ENCODE measurements at regions not wholly inside any gene's neighbourhood (a gene's known extent, or its start where the extent isn't known, plus 50 kb on each side); places are given as distances from the start of the nearest gene placed in this dataset.

GRCh38 chr7:138289864-138290263 lies 170.2 kb upstream of the TRIM24 start:
- Histone ChIP-seq H3K4me3 (ENCODE audit: control extremely low read depth in 1 of 5, extremely low read depth in 1 of 5, insufficient read depth in 1 of 5, low read depth in 2 of 5, low read length in 4 of 5) (no peak overlapping the region), H4K20me1 (ENCODE audit: control insufficient read depth, insufficient read depth, low read length, poor library complexity, severe bottlenecking) (no peaks in the 10 kb centered on the region), H3K27me3 (replicated peaks in 1 of 4; ENCODE audit: control extremely low read depth in 1 of 4, control insufficient read depth in 3 of 4, insufficient read depth in 4 of 4, low read length in 3 of 4) (no peaks in the 10 kb centered on the region), H2AFZ (ENCODE audit: insufficient read depth, low read depth, low read length, poor library complexity, severe bottlenecking) (no peak overlapping the region), H3K4me1 (ENCODE audit: control insufficient read depth in 2 of 2, insufficient read depth in 2 of 2, low read length in 2 of 2) (peaks cover 3 to 6% of the 10 kb centered on the region in 2 donors), H3K79me2 (ENCODE audit: control insufficient read depth, insufficient read depth, low read length) (no peaks in the 10 kb centered on the region), H3K9ac (ENCODE audit: low read length) (no peak overlapping the region), H3K4me2 (replicated peaks; ENCODE audit: low read depth, low read length, poor library complexity, severe bottlenecking) (no peak overlapping the region), H3K27ac (ENCODE audit: low read length in 2 of 2) (no peak overlapping the region), H3K36me3 (replicated peaks in 1 of 2; ENCODE audit: control extremely low read depth in 1 of 2, control insufficient read depth in 1 of 2, extremely low read depth in 1 of 2, insufficient read depth in 2 of 2, low read length in 1 of 2) (no peaks in the 10 kb centered on the region), H3K9me3 (ENCODE audit: control extremely low read depth in 1 of 3, control insufficient read depth in 2 of 3, insufficient read depth in 1 of 3, low read length in 2 of 3) (peaks cover 1 to 6% (median 5%) of the 10 kb centered on the region in 3 donors)
- H3K27ac Mint-ChIP-seq: no peak overlapping the region
- no peak overlapping the region for H3K4me3 Mint-ChIP-seq
- no peak for ATAC-seq (ENCODE audit: low read depth)
- peaks cover 6% of the 10 kb centered on the region for H3K4me1 Mint-ChIP-seq
- WGBS (ENCODE audit: insufficient coverage): 83% methylated on average over 1 of the region's 2 CpGs
- no peaks in the 10 kb centered on the region for H3K27me3 Mint-ChIP-seq
- no peak for DNase-seq
- ChIA-PET POLR2A (no interaction called here), CTCF (no interaction called here)
- intact Hi-C loops (cut with micrococcal nuclease): no loop called here
- peaks cover 4% of the 10 kb centered on the region for H3K9me3 Mint-ChIP-seq (ENCODE audit: insufficient read depth)
- TF ChIP-seq CTCF (IDR thresholded peaks at IDR 0.05): no peak

- no peak overlapping the region for H3K4me3 Mint-ChIP-seq
- H3K9ac ChIP-seq (ENCODE audit: low read length): no peak overlapping the region
- no peaks in the 10 kb centered on the region for H3K27me3 ChIP-seq (replicated peaks in 1 of 4; ENCODE audit: control extremely low read depth in 1 of 4, control insufficient read depth in 3 of 4, insufficient read depth in 4 of 4, low read length in 3 of 4)
- no peak overlapping the region for H3K27ac ChIP-seq (ENCODE audit: low read length in 2 of 2)
- peaks cover 12% of the 10 kb centered on the region for H3K4me1 Mint-ChIP-seq
- H3K9me3 ChIP-seq (ENCODE audit: control extremely low read depth in 1 of 3, control insufficient read depth in 2 of 3, insufficient read depth in 1 of 3, low read length in 2 of 3): peaks cover 1 to 6% (median 5%) of the 10 kb centered on the region in 3 donors
- H3K4me1 ChIP-seq (ENCODE audit: control insufficient read depth in 2 of 2, insufficient read depth in 2 of 2, low read length in 2 of 2): peaks cover 9 to 12% of the 10 kb centered on the region in 2 donors
- WGBS (ENCODE audit: insufficient coverage): 100% methylated on average over 1 of the region's 3 CpGs
- no peaks in the 10 kb centered on the region for H3K79me2 ChIP-seq (ENCODE audit: control insufficient read depth, insufficient read depth, low read length)
- H3K4me2 ChIP-seq (replicated peaks; ENCODE audit: low read depth, low read length, poor library complexity, severe bottlenecking): no peak overlapping the region
- no peaks in the 10 kb centered on the region for H3K36me3 ChIP-seq (replicated peaks in 1 of 2; ENCODE audit: control extremely low read depth in 1 of 2, control insufficient read depth in 1 of 2, extremely low read depth in 1 of 2, insufficient read depth in 2 of 2, low read length in 1 of 2)
- no peak overlapping the region for H2AFZ ChIP-seq (ENCODE audit: insufficient read depth, low read depth, low read length, poor library complexity, severe bottlenecking)
- no peaks in the 10 kb centered on the region for H3K27me3 Mint-ChIP-seq
- H3K9me3 Mint-ChIP-seq (ENCODE audit: insufficient read depth): peaks cover 4% of the 10 kb centered on the region
- intact Hi-C loops (cut with micrococcal nuclease): no loop called here
- no peak overlapping the region for H3K27ac Mint-ChIP-seq
- no peaks in the 10 kb centered on the region for H4K20me1 ChIP-seq (ENCODE audit: control insufficient read depth, insufficient read depth, low read length, poor library complexity, severe bottlenecking)
- ChIA-PET CTCF (no interaction called here), POLR2A (no interaction called here)
- ATAC-seq (ENCODE audit: low read depth) (no peak), DNase-seq (no peak)
- TF ChIP-seq CTCF (IDR thresholded peaks at IDR 0.05): no peak
- TF ChIP-seq EZH2 (IDR thresholded peaks at IDR 0.05; ENCODE audit: borderline replicate concordance, insufficient read depth, low read depth, low read length, poor library complexity, severe bottlenecking): no peak
- no peak overlapping the region for H3K4me3 ChIP-seq (ENCODE audit: control extremely low read depth in 1 of 5, extremely low read depth in 1 of 5, insufficient read depth in 1 of 5, low read depth in 2 of 5, low read length in 4 of 5)
Observed at GRCh38 chr7:138292951-138293350, 167.1 kb upstream of the TRIM24 start.
